WTC11 (cell line): ENCODE measurements at regions not wholly inside any gene's neighbourhood (a gene's known extent, or its start where the extent isn't known, plus 50 kb on each side); places are given as distances from the start of the nearest gene placed in this dataset.

Experiments
- ATF3 ChIP-seq: sonication (generic); formaldehyde crosslinking; conservative IDR thresholded peaks from 2 replicates; pipeline ENCODE4 v1.8.1; 2022; ENCODE audit warnings: mild to moderate bottlenecking, missing genetic modification reagents
- CBFB ChIP-seq: sonication (generic); formaldehyde crosslinking; IDR thresholded peaks from 2 replicates; pipeline ENCODE4 v1.8.1; 2022; ENCODE audit warnings: mild to moderate bottlenecking, low read depth, missing genetic modification reagents
- CTCF ChIP-seq: fragments of 200-600 bp; IDR thresholded peaks from 2 replicates; pipeline ENCODE4 v1.8.0; 2022; ENCODE audit warnings: antibody characterized with exemption
- E2F1 ChIP-seq: sonication (generic); formaldehyde crosslinking; IDR thresholded peaks from 2 replicates; pipeline ENCODE4 v1.8.0; 2022; ENCODE audit warnings: mild to moderate bottlenecking, missing genetic modification reagents
- FOXJ3 ChIP-seq: sonication (generic); formaldehyde crosslinking; IDR thresholded peaks from 2 replicates; pipeline ENCODE4 v1.9.0; 2021; ENCODE audit warnings: missing genetic modification reagents, mild to moderate bottlenecking, borderline replicate concordance
- FOXP4 ChIP-seq: sonication (generic); formaldehyde crosslinking; IDR thresholded peaks from 2 replicates; pipeline ENCODE4 v1.8.0; 2022; ENCODE audit warnings: mild to moderate bottlenecking, missing genetic modification reagents
- GTF2I ChIP-seq: fragments of 250-450 bp; sonication (Bioruptor Pico); conservative IDR thresholded peaks from 2 replicates; pipeline ENCODE4 v1.4.0; 2021; ENCODE audit warnings: mild to moderate bottlenecking
- MAX ChIP-seq: sonication (generic); formaldehyde crosslinking; IDR thresholded peaks from 2 replicates; pipeline ENCODE4 v1.8.0; 2022; ENCODE audit warnings: mild to moderate bottlenecking, missing genetic modification reagents
- TEAD1 ChIP-seq: sonication (generic); formaldehyde crosslinking; IDR thresholded peaks from 2 replicates; pipeline ENCODE4 v1.8.0; 2022; ENCODE audit warnings: mild to moderate bottlenecking, missing genetic modification reagents
- ZNF396 ChIP-seq: fragments of 250-450 bp; sonication (Bioruptor Pico); IDR thresholded peaks from 2 replicates; pipeline ENCODE4 v1.8.0; 2021; ENCODE audit warnings: mild to moderate bottlenecking, moderate library complexity, borderline replicate concordance
- ZNF512 ChIP-seq: sonication (generic); formaldehyde crosslinking; IDR thresholded peaks from 2 replicates; pipeline ENCODE4 v1.8.1; 2022; ENCODE audit warnings: missing genetic modification reagents, borderline replicate concordance

GRCh38 chr20:57944988-57945387, 235.2 kb upstream of the PMEPA1 start:
- TF ChIP-seq CTCF (no peak), GTF2I (CRISPR knock-in tag) (no peak), ZNF512 (CRISPR knock-in tag) (no peak), TEAD1 (CRISPR knock-in tag) (no peak), FOXJ3 (no peak), FOXP4 (CRISPR knock-in tag) (no peak), CBFB (no peak), ZNF396 (no peak), E2F1 (CRISPR knock-in tag) (no peak), ATF3 (no peak), MAX (no peak)
